Fibroblast of upper back skin (primary cell): ENCODE measurements at regions not wholly inside any gene's neighbourhood (a gene's known extent, or its start where the extent isn't known, plus 50 kb on each side); places are given as distances from the start of the nearest gene placed in this dataset.

Experiments
- DNase-seq: peaks from one replicate; pipeline ENCODE4 v3.0.0-alpha.2; 2013

- DNase-seq: no peak
Observed at GRCh38 chr18:11259469-11260150, 110.2 kb upstream of the PIEZO2 start.

- peak; percentile 74 for DNase-seq
Observed at GRCh38 chr18:11258039-11258610, 108.8 kb upstream of the PIEZO2 start.

GRCh38 chr18:11256251-11256650 is 106.9 kb upstream of the PIEZO2 start:
- DNase-seq: no peak

- DNase-seq: peak; percentile 71
Observed at GRCh38 chr18:11251891-11252270, 102.5 kb upstream of the PIEZO2 start.

GRCh38 chr18:11251229-11251890 is 102.0 kb upstream of the PIEZO2 start:
- peak; percentile 87 for DNase-seq

- no peak for DNase-seq
Observed at GRCh38 chr18:11249391-11249790, 100.0 kb upstream of the PIEZO2 start.

- DNase-seq: no peak
Observed at GRCh38 chr18:11247381-11247970, 98.1 kb upstream of the PIEZO2 start.

GRCh38 chr18:11246495-11247300 is 97.3 kb upstream of the PIEZO2 start:
- peak; percentile 88 for DNase-seq

GRCh38 chr18:11245879-11246278 is 96.5 kb upstream of the PIEZO2 start:
- DNase-seq: peak; percentile 87

GRCh38 chr18:11237484-11237883 is 88.1 kb upstream of the PIEZO2 start:
- DNase-seq: no peak

- DNase-seq: no peak
Observed at GRCh38 chr18:11237066-11237465, 87.7 kb upstream of the PIEZO2 start.

GRCh38 chr18:11224153-11224552 is 74.8 kb upstream of the PIEZO2 start:
- no peak for DNase-seq

GRCh38 chr18:11219571-11219970 is 70.2 kb upstream of the PIEZO2 start:
- DNase-seq: no peak

- DNase-seq: no peak
Observed at GRCh38 chr18:11215216-11215615, 65.8 kb upstream of the PIEZO2 start.

GRCh38 chr18:11204020-11204419 is 54.7 kb upstream of the PIEZO2 start:
- no peak for DNase-seq

GRCh38 chr18:11199477-11199876 is 50.1 kb upstream of the PIEZO2 start:
- no peak for DNase-seq
